Activated B cell treated with CpG ODN at 0.5 μM for 24 hours (primary cell): ENCODE measurements at regions not wholly inside any gene's neighbourhood (a gene's known extent, or its start where the extent isn't known, plus 50 kb on each side); places are given as distances from the start of the nearest gene placed in this dataset.

ENCODE experiments used
- ATAC-seq: fragments of 200-7000 bp; cut with Tn5 transposase; one replicate; pipeline ENCODE4 v1.10.0; 2021; ENCODE audit warnings: low read depth, mild to moderate bottlenecking, moderate library complexity
- CTCF ChIA-PET: fragments of 350-600 bp; sonication (Branson Sonifier 250); formaldehyde crosslinking; loops from one replicate; lab custom pipeline; 2021; ENCODE audit warnings: antibody characterized with exemption; lab: Charles Lee
- POLR2A ChIA-PET: fragments of 350-600 bp; sonication (Branson Sonifier 250); formaldehyde crosslinking; loops from one replicate; lab custom pipeline; 2021; ENCODE audit warnings: antibody characterized with exemption; lab: Charles Lee
- DNase-seq: peaks from one replicate; pipeline ENCODE4 v3.0.0; 2022
- H3K27ac Mint-ChIP-seq: one replicate; pipeline ENCODE4 v1.8.0; 2020; ENCODE audit warnings: mixed read lengths
- H3K27me3 Mint-ChIP-seq: one replicate; pipeline ENCODE4 v1.8.0; 2021; ENCODE audit warnings: mixed read lengths
- H3K36me3 Mint-ChIP-seq: one replicate; pipeline ENCODE4 v1.8.0; 2021; ENCODE audit warnings: low read depth, mixed read lengths
- H3K4me1 Mint-ChIP-seq: one replicate; pipeline ENCODE4 v1.8.0; 2021; ENCODE audit warnings: mixed read lengths
- H3K4me3 Mint-ChIP-seq: one replicate; pipeline ENCODE4 v1.8.0; 2020; ENCODE audit warnings: mild to moderate bottlenecking, mixed read lengths
- H3K9me3 Mint-ChIP-seq: one replicate; pipeline ENCODE4 v1.8.0; 2020; ENCODE audit warnings: mixed read lengths
- intact Hi-C: fragments of 100-400 bp; cut with micrococcal nuclease; formaldehyde crosslinking; loops from one replicate; pipeline ENCODE4 v1.15.1; 2024
- TF ChIP-seq, protein P1 (sequence below): fragments of 200-600 bp; IDR thresholded peaks from one replicate; pipeline ENCODE4 v1.8.0; 2022; ENCODE audit warnings: antibody characterized with exemption, mild to moderate bottlenecking

GRCh38 chr4:107253579-107254068 lies 217.5 kb upstream of the DKK2 start:
- H3K27me3 Mint-ChIP-seq: no peaks in the 10 kb centered on the region
- POLR2A ChIA-PET: no interaction called here
- TF ChIP-seq, protein P1, sequence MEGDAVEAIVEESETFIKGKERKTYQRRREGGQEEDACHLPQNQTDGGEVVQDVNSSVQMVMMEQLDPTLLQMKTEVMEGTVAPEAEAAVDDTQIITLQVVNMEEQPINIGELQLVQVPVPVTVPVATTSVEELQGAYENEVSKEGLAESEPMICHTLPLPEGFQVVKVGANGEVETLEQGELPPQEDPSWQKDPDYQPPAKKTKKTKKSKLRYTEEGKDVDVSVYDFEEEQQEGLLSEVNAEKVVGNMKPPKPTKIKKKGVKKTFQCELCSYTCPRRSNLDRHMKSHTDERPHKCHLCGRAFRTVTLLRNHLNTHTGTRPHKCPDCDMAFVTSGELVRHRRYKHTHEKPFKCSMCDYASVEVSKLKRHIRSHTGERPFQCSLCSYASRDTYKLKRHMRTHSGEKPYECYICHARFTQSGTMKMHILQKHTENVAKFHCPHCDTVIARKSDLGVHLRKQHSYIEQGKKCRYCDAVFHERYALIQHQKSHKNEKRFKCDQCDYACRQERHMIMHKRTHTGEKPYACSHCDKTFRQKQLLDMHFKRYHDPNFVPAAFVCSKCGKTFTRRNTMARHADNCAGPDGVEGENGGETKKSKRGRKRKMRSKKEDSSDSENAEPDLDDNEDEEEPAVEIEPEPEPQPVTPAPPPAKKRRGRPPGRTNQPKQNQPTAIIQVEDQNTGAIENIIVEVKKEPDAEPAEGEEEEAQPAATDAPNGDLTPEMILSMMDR: no peak
- no peak overlapping the region for H3K4me3 Mint-ChIP-seq
- DNase-seq (no peak), ATAC-seq (no peak)
- H3K36me3 Mint-ChIP-seq: no peaks in the 10 kb centered on the region
- no peaks in the 10 kb centered on the region for H3K4me1 Mint-ChIP-seq
- CTCF ChIA-PET: no interaction called here
- H3K27ac Mint-ChIP-seq: no peak overlapping the region
- intact Hi-C loops: no loop called here
- no peaks in the 10 kb centered on the region for H3K9me3 Mint-ChIP-seq

DNA sequence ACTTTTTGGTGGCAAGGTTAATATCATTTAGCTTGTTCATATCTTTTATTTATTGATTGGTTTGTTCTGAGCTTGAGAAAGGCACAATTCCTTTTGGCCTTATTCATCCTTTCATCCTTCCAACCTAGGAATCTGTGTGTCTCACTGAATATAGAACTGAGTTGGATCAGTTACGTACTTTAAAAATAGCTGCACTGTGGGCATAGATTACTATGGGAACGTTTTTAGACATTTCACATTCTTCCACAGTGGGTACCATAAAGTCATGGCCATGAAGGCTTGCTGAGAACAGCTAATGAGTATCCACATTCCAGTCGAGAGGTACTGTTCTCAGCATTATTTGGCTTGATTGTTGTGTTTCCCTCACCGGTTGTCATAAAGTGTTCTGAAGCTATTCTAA lies 217.0 kb upstream of the DKK2 start:
- Mint-ChIP-seq H3K27me3 (no peaks in the 10 kb centered on the region), H3K27ac (no peak overlapping the region), H3K4me3 (no peak overlapping the region), H3K9me3 (no peaks in the 10 kb centered on the region), H3K4me1 (no peaks in the 10 kb centered on the region), H3K36me3 (no peaks in the 10 kb centered on the region)
- ATAC-seq (no peak), DNase-seq (no peak)
- intact Hi-C loops: no loop called here
- ChIA-PET CTCF (no interaction called here), POLR2A (no interaction called here)
- TF ChIP-seq, protein P1: no peak

GRCh38 chr4:107252571-107252970 lies 216.5 kb upstream of the DKK2 start:
- Mint-ChIP-seq H3K4me1 (no peaks in the 10 kb centered on the region), H3K27ac (no peak overlapping the region), H3K4me3 (no peak overlapping the region), H3K9me3 (no peaks in the 10 kb centered on the region), H3K36me3 (no peaks in the 10 kb centered on the region), H3K27me3 (no peaks in the 10 kb centered on the region)
- TF ChIP-seq, protein P1: no peak
- POLR2A ChIA-PET: no interaction called here
- CTCF ChIA-PET: no interaction called here
- no peak for ATAC-seq
- no peak for DNase-seq
- intact Hi-C loops: no loop called here

DNA sequence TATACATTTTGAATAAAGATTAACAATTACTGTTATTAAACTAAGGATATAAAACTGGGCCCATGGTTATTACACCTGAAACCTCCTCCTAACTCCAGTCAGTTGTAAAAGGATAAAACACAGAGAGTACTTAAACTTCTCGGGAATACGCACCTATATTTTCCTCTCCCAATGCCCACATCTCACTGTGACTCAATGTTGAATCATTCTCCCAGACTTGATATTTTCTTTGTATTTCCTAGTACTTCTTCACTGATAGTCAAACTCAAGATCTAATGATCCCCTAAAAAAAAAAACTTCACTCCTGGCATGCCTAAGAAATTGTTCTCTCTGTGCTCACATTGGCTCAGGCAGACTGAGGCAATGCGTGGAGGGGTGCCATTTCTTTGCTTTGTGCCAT lies 212.5 kb upstream of the DKK2 start:
- Mint-ChIP-seq H3K36me3 (no peaks in the 10 kb centered on the region), H3K9me3 (no peaks in the 10 kb centered on the region), H3K4me3 (no peak overlapping the region), H3K4me1 (no peaks in the 10 kb centered on the region), H3K27me3 (no peaks in the 10 kb centered on the region), H3K27ac (no peak overlapping the region)
- DNase-seq (no peak), ATAC-seq (no peak)
- ChIA-PET CTCF (no interaction called here), POLR2A (no interaction called here)
- intact Hi-C loops: no loop called here
- TF ChIP-seq, protein P1: no peak

DNA sequence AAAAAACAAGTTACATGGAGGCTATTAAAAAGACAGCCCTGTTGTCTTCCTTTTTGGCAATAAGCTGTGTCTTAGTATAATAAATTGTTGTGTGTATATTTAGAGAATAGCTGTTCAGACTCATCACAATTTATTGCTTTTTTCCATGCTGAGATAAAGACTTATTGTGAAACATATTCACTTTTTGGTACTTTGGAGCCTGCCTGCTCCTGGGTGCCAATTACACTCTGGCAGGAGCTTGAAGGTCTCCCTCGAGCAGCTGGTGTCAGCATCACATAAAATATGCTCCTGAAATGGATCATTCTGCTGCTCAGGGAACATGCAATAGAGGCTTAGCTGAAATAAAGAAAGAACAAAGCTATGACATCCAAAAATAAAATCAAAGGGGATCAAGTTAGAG lies 211.6 kb upstream of the DKK2 start:
- ChIA-PET POLR2A (no interaction called here), CTCF (interaction anchor here (0.6 kb wide), 1 partner anchor 8 kb away, joined by 3 read pairs; no protein-coding TSS in a partner anchor)
- TF ChIP-seq, protein P1: no peak
- Mint-ChIP-seq H3K36me3 (no peaks in the 10 kb centered on the region), H3K4me3 (no peak overlapping the region), H3K4me1 (no peaks in the 10 kb centered on the region), H3K9me3 (no peaks in the 10 kb centered on the region), H3K27ac (no peak overlapping the region), H3K27me3 (no peaks in the 10 kb centered on the region)
- intact Hi-C loops: no loop called here
- ATAC-seq: no peak
- no peak for DNase-seq
